GM21360 (cell line): ENCODE measurements at regions not wholly inside any gene's neighbourhood (a gene's known extent, or its start where the extent isn't known, plus 50 kb on each side); places are given as distances from the start of the nearest gene placed in this dataset.
A peak's percentile ranks its signal among the peaks of the same experiment; 100 is the strongest.

ENCODE experiments used
- ATAC-seq: cut with Tn5 transposase; IDR thresholded peaks from one replicate; pipeline ENCODE4 v1.9.1; 2021; ENCODE audit warnings: mild to moderate bottlenecking, moderate library complexity; ENCODE audit not compliant: unreplicated experiment

DNA sequence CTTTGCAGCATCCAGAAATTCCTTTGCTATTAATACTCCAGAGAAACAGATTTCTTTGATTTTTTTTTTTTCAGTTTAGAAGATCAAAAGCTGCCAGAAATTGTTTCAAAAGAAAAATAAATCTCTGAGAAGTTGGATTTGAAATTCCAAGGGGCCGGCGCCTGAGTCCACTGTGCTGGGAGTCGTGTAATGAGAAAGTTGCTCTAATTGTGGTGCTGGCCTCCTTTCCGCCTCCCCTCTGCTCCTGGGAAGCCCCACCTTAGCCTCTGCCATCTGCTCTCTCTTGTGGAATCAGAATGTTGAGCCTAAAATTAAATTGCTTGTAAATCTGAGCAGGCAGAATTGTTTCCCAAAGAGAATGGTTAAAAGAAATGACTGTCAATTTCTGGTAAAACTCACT, 93.3 kb downstream of the EMX2 start:
- no peak for ATAC-seq

GRCh38 chr10:117638200-117638599, 95.7 kb downstream of the EMX2 start:
- no peak for ATAC-seq

DNA sequence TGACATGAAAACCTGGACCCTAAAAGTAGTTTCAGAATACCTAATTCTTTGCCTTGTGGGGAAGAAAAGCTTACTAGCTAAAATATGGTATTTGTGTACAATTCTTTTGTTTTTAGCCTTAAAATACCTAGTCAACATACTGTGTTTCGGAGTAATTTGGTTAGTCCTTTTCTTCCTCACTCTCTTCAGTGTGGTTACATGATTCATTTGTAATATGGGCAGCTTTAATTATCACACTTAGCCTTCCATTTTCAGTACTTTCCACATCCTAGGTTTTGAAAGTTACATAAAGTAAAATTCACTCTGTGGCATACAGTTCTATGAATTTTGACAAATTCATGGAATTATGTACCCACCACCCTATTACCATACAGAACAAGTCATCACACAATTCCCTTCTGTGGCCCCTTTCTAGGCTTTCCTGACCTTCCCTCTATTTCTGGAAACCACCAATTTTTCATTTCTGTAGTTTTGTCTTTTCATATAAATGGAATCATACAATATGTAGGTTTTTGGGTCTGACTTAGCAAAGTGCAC, 96.2 kb downstream of the EMX2 start:
- no peak for ATAC-seq

- no peak for ATAC-seq
Measured at GRCh38 chr10:117640406-117640805, 97.9 kb downstream of the EMX2 start.

GRCh38 chr10:117646718-117647117, 104.2 kb downstream of the EMX2 start:
- no peak for ATAC-seq

DNA sequence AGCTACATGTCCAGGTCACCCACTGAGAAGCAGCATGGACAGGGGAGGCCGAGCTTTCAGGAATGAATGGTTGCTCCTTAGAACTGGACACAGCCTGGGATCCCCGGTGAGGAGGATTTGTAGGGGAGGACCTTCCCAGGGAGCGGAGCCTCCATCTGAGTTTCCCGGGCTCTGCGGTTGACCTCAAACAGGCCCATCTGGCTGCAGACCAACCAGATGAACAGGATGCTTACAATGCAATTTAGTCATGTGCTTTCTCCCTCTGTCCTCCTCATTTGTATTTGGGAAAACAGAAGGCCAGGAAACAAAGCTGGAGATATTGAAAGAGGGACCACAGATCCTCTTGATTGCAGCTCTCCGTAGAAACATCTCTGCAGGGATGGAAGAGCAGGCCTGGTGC, 104.8 kb downstream of the EMX2 start:
- no peak for ATAC-seq

GRCh38 chr10:117651121-117651520, 108.6 kb downstream of the EMX2 start:
- ATAC-seq: no peak

- peak; percentile 27 for ATAC-seq
Measured at GRCh38 chr10:117652228-117653169, 110.0 kb downstream of the EMX2 start.

DNA sequence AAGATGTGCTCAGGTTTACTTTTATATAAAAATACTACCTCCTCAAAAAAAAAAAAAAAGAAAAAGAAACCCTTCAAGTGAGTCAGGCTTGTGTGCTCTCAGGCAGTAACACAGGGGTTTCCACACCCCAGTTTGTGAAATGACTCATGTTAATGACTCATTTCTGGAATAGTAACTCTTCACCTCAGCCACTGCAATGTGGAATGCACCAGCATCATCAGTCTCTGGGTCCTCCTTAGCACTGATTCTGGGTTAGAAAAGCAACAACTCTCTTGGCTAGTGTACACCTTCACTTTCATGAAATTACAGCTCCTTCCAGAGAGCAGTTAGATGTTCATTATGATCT, 110.6 kb downstream of the EMX2 start:
- peak; percentile 83 for ATAC-seq

DNA sequence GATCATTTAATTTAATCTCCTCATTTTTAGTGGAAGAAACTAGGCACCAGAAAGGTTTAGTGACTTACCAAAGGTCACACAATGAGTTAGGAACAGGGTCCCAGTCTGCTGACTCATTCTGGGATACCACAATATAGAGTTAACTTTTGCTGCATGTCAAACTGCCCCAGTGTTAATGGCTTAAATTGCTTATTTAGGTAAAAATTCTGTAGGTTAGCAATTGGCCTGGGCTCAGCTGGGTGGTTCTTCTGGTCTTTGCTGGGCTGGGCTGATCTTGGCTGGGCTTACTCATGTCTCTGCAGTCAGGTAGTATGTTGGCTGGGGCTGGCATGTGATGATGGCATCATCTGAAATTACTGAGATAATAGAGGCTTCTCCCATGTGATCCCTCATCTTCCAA, 111.6 kb downstream of the EMX2 start:
- ATAC-seq: no peak

GRCh38 chr10:117656385-117657367, 114.1 kb downstream of the EMX2 start:
- ATAC-seq: peak; percentile 82

GRCh38 chr10:117661316-117661715, 118.8 kb downstream of the EMX2 start:
- no peak for ATAC-seq

DNA sequence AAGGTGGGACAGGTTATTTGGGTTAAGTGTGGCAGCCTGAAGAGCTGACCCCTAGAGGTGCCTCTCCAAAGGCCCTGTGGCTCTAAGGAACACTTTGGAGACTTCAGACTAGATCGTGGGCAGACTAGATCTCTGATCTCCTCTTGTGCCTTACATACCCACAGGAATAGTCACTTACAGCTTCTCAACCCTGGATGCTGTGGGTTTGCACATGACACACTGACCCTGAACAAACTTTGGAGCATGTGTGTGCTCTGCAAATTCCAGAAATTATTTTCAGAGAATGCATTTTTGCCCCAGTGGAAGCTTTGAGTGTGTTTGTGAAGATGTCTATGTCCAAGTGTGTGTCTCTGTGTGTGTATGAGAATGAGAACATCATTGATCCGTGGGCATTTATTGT, 119.6 kb downstream of the EMX2 start:
- ATAC-seq: no peak

GRCh38 chr10:117662751-117663540, 120.4 kb downstream of the EMX2 start:
- no peak for ATAC-seq

DNA sequence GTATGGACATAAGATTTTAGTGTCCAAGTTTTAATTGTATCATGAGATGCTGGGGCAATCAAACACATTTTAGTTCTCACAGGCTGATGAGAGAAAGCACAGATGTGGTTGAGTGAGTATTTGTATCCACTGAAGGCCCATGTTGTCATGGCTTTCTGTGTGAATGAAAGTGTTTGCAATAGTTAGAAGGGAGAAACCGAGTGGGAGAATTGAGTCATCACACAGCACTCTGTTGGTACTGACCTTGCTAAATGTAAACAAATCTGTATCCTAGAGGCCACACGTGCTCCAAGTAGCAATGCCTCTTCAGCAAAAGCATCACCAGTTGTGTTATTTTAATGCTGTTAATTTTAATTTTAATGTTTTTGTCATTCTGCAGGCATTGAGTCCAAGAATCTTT, 121.2 kb downstream of the EMX2 start:
- ATAC-seq: peak; percentile 100

GRCh38 chr10:117664288-117664687, 121.7 kb downstream of the EMX2 start:
- no peak for ATAC-seq

DNA sequence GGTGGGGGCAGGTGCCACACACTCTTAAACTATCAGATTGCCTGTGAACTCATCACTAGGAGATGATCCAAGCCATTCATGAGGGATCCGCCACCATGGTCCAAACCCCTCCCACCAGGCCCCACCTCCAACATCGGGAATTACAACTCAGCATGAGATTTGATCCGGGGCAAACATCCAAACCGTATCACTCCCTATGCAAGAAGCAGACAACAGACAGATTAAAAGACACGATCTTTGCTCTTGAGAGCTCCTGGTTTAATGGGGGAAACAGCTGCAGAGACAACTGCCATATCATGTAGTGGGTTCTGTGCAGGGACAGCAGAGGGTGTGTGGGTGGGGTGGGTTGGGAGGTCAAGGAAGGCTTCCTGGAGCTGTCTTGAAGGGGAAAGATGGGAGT, 123.6 kb downstream of the EMX2 start:
- no peak for ATAC-seq

- no peak for ATAC-seq
Measured at GRCh38 chr10:117666965-117667364, 124.4 kb downstream of the EMX2 start.

DNA sequence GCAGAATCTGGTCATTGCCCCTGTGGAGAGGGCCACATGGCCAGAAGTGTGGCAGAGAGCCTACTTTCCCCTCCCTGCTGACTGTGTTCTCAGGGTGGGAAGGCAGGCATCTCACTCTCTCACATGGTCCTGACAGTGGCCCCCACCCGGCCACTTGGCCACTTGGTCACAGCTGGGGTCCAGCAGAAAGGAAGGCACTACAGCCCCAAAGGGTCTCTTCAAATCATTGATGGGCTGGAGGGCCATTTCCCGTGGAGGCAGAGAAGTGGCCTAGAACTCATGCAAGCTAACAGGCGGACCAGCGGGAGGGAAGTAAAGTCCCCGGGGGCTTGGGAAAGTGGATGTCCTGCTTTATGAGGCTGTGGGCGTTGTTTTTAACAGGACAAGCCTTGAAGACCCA, 125.3 kb downstream of the EMX2 start:
- ATAC-seq: no peak

- no peak for ATAC-seq
Measured at GRCh38 chr10:117668327-117669008, 125.9 kb downstream of the EMX2 start.
